ENCODE measurements at regions not wholly inside any gene's neighbourhood (a gene's known extent, or its start where the extent isn't known, plus 50 kb on each side); places are given as distances from the start of the nearest gene placed in this dataset.
"Not testable (repeated sequence)": the region's sequence is repeated elsewhere in the genome, so short reads cannot be mapped to it uniquely, and the experiment has no call there.

- no peak for DNase-seq
Observed at GRCh38 chr7:81831883-81832282, 62.0 kb upstream of the HGF start.

GRCh38 chr7:81829511-81829910 is 59.7 kb upstream of the HGF start:
- DNase-seq = not testable (repeated sequence)

DNA sequence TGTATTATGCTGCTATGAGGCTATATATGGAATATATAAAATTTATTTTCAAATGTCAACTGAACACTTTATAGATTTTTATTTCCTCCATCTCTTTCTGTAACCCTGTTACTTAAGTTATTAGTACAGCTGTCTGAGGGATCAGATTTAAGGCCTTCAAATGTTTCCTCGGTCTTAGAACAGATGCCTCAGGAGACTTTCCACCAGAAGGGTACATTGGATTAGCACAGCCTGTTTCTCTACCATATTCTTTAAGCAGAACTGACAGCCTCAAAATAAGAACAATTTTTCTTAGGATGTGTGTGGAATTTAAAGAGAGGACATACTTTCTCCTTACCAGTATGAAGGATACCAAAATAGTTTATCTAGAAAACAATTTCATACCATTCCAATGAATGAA is 53.0 kb upstream of the HGF start:
- DNase-seq = no peak

GRCh38 chr7:81819861-81820260 is 50.0 kb upstream of the HGF start:
- no peak for DNase-seq

Data from femur (tissue), 1 donor.